Brain microvascular endothelial cell (primary cell): ENCODE measurements at regions not wholly inside any gene's neighbourhood (a gene's known extent, or its start where the extent isn't known, plus 50 kb on each side); places are given as distances from the start of the nearest gene placed in this dataset.

Experiments used
- DNase-seq: peaks from one replicate; pipeline ENCODE4 v3.0.0-alpha.2; 2020
- H3K27ac ChIP-seq: fragments of 250-450 bp; sonication (Bioruptor Pico); 2 replicates; pipeline ENCODE4 v1.5.1; 2020; ENCODE audit warnings: mild to moderate bottlenecking, moderate library complexity
- H3K27me3 ChIP-seq: fragments of 250-450 bp; sonication (Bioruptor Pico); replicated peaks from 2 replicates; pipeline ENCODE4 v1.5.1; 2020; ENCODE audit warnings: mild to moderate bottlenecking
- H3K36me3 ChIP-seq: fragments of 250-450 bp; sonication (Bioruptor Pico); replicated peaks from 2 replicates; pipeline ENCODE4 v1.5.1; 2020; ENCODE audit warnings: mild to moderate bottlenecking
- H3K4me3 ChIP-seq: 2 replicates; pipeline ENCODE4 v1.5.1; 2011; ENCODE audit warnings: low read depth, mild to moderate bottlenecking, control low read depth, low read length, moderate library complexity
- CTCF ChIP-seq: IDR thresholded peaks from 2 replicates; pipeline ENCODE4 v1.5.1; 2011; ENCODE audit warnings: low read depth, mild to moderate bottlenecking, moderate library complexity, low read length, control low read depth, inconsistent platforms; ENCODE audit errors: missing control alignments
- in situ Hi-C: cut with HindIII; loops from 2 replicates; pipeline ENCODE4 v1.10.0; 2017; ENCODE audit warnings: low sequenced_read_pairs, low pct_ligation_motif_present

DNA sequence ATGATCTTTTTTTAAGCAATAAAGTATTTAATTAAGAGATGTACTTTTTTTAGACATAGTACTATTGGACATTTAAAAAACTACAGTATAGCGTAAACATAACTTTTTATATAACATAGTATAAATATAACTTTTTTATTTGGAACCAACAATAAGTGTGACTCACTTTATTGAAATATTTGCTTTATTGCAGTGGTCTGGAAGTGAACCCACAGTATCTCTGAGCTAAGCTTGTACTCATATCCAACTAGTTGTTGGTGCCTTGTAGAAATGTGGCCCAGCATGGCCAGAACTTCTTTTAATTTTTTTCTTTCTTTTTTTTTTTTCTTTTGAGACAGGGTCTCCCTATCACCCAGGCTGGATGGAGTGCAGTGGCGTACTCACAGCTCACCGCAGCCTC lies 61.5 kb upstream of the GALNT10 start:
- no peak overlapping the region for H3K4me3 ChIP-seq
- no peak overlapping the region for H3K27ac ChIP-seq
- no peaks in the 10 kb centered on the region for H3K36me3 ChIP-seq
- no peak for DNase-seq
- in situ Hi-C loops = no loop called here
- no peak for TF ChIP-seq CTCF
- peaks cover 4% of the 10 kb centered on the region for H3K27me3 ChIP-seq

GRCh38 chr5:154129921-154130320 lies 60.6 kb upstream of the GALNT10 start:
- Histone ChIP-seq H3K27me3 (peaks cover 4% of the 10 kb centered on the region), H3K4me3 (no peak overlapping the region), H3K27ac (no peak overlapping the region), H3K36me3 (no peaks in the 10 kb centered on the region)
- in situ Hi-C loops = no loop called here
- no peak for DNase-seq
- TF ChIP-seq CTCF = no peak

DNA sequence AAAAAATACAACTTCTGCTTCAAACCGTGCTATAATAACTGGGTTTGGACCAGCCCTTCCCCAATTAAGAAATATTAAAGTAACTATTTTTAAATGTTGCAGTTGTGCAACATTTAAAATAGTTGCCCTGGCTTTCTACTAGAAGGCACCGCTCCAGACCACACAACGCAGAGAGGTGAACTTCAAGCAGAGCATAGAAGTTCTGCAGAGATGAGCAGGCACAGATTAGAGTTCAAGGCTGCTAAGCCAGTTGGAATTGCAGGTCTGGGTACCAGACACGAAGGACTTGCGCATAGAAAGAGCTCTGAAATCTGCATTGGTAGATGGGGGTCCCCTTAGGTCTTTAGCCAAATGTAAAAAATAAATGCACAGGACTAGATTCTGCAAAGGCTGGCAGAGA lies 58.7 kb upstream of the GALNT10 start:
- Histone ChIP-seq H3K4me3 (no peak overlapping the region), H3K36me3 (no peaks in the 10 kb centered on the region), H3K27ac (no peak overlapping the region), H3K27me3 (peaks cover 4% of the 10 kb centered on the region)
- in situ Hi-C loops = no loop called here
- no peak for DNase-seq
- no peak for TF ChIP-seq CTCF

DNA sequence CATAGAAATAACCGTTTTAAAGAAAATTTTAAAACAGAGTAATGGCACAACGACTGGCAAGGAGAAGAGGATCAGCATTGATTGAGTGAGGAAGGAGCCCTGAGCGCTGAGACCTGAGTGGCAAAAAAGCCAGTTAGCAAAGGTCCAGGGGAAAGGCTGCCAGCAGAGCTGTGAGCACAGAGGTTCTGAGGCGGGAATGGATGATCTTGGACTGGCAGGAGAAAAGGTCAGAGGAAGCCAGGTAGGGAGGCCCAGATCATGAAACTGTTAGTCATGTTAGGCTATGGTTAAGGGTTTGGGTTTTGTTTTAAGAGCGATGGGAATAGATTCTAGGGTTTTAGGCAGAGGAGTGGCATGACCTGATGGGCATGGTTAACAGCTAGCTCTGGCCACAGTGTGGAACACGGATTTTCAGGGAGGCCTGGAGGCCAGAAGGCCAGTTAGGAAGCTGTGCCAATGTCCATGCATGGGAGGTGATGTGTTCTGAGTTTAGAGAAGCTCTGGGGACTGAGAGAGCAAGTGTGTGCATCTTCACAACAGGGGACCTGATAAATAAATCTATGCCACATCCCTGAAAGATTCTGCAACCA lies 57.7 kb upstream of the GALNT10 start:
- H3K4me3 ChIP-seq = no peak overlapping the region
- DNase-seq = no peak
- H3K36me3 ChIP-seq = no peaks in the 10 kb centered on the region
- H3K27me3 ChIP-seq = peaks cover 4% of the 10 kb centered on the region
- no peak for TF ChIP-seq CTCF
- in situ Hi-C loops = no loop called here
- H3K27ac ChIP-seq = no peak overlapping the region

- in situ Hi-C loops = no loop called here
- Histone ChIP-seq H3K27ac (no peak overlapping the region), H3K36me3 (no peaks in the 10 kb centered on the region), H3K27me3 (peaks cover 4% of the 10 kb centered on the region), H3K4me3 (no peak overlapping the region)
- TF ChIP-seq CTCF = no peak
- no peak for DNase-seq
These were observed 56.9 kb upstream of the GALNT10 start for GRCh38 chr5:154133591-154133990.

DNA sequence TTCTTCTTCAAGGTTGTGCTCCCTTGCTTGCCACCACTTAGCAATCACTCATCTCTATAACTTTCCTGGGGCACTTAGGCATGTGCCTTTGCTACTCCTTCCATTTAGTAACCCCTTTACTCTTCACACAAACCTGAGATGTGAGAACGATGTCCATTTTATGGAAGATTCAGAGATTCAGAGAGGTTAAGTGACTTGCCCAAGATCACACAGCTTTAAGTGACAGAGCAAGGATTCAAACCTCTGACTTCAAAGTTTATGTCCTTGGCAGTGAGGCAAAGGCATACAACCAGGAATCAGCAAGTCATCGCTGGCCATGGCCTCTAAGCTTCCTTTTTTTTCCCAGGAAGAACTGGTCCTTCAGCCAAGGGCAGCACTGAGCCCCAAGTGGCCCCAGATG lies 56.0 kb upstream of the GALNT10 start:
- in situ Hi-C loops = no loop called here
- Histone ChIP-seq H3K27me3 (peaks cover 4% of the 10 kb centered on the region), H3K27ac (no peak overlapping the region), H3K4me3 (no peak overlapping the region), H3K36me3 (no peaks in the 10 kb centered on the region)
- no peak for TF ChIP-seq CTCF
- DNase-seq = no peak
